Panc1 (cell line): ENCODE measurements at regions not wholly inside any gene's neighbourhood (a gene's known extent, or its start where the extent isn't known, plus 50 kb on each side); places are given as distances from the start of the nearest gene placed in this dataset.

Experiments
- CTCF ChIP-seq: fragments of 450-650 bp; IDR thresholded peaks from 2 replicates; pipeline ENCODE4 v1.5.1; 2017; ENCODE audit warnings: mild to moderate bottlenecking
- POLR2AphosphoS5 ChIP-seq: IDR thresholded peaks from 2 replicates; pipeline ENCODE4 v1.6.1; 2012; ENCODE audit warnings: mild to moderate bottlenecking, low read depth, low read length, moderate library complexity
- REST ChIP-seq, 2 experiments: IDR thresholded peaks; 2 replicates each; pipeline ENCODE4 v1.6.1; 2011 to 2012; ENCODE audit warnings: low read depth in 2 of 2, control low read depth in 1 of 2, low read length in 1 of 2, mild to moderate bottlenecking in 1 of 2, moderate library complexity in 1 of 2; ENCODE audit not compliant: insufficient read depth in 1 of 2
- SIN3A ChIP-seq: IDR thresholded peaks from 2 replicates; pipeline ENCODE4 v1.6.1; 2012; ENCODE audit warnings: low read depth, mild to moderate bottlenecking, low read length, moderate library complexity, borderline replicate concordance; ENCODE audit not compliant: insufficient read depth
- TCF7L2 ChIP-seq: IDR thresholded peaks from 2 replicates; pipeline ENCODE4 v1.6.1; 2011; ENCODE audit warnings: mild to moderate bottlenecking, low read depth, low read length, inconsistent platforms

GRCh38 chr12:60107992-60108391, 512.2 kb downstream of the SLC16A7 start:
- no peak for TF ChIP-seq CTCF
- TF ChIP-seq POLR2AphosphoS5 = no peak
- TF ChIP-seq SIN3A = no peak
- TF ChIP-seq REST (IDR thresholded peaks at IDR 0.05; ENCODE audit: insufficient read depth in 1 of 2, low read depth in 2 of 2, low read length in 1 of 2) = no peak
- TF ChIP-seq TCF7L2 = no peak
